GM19238 (cell line): ENCODE measurements at regions not wholly inside any gene's neighbourhood (a gene's known extent, or its start where the extent isn't known, plus 50 kb on each side); places are given as distances from the start of the nearest gene placed in this dataset.

Experiments
- DNase-seq: peaks from one replicate; pipeline ENCODE4 v3.0.0; 2011; ENCODE audit warnings: low spot score; ENCODE audit not compliant: insufficient read length

DNA sequence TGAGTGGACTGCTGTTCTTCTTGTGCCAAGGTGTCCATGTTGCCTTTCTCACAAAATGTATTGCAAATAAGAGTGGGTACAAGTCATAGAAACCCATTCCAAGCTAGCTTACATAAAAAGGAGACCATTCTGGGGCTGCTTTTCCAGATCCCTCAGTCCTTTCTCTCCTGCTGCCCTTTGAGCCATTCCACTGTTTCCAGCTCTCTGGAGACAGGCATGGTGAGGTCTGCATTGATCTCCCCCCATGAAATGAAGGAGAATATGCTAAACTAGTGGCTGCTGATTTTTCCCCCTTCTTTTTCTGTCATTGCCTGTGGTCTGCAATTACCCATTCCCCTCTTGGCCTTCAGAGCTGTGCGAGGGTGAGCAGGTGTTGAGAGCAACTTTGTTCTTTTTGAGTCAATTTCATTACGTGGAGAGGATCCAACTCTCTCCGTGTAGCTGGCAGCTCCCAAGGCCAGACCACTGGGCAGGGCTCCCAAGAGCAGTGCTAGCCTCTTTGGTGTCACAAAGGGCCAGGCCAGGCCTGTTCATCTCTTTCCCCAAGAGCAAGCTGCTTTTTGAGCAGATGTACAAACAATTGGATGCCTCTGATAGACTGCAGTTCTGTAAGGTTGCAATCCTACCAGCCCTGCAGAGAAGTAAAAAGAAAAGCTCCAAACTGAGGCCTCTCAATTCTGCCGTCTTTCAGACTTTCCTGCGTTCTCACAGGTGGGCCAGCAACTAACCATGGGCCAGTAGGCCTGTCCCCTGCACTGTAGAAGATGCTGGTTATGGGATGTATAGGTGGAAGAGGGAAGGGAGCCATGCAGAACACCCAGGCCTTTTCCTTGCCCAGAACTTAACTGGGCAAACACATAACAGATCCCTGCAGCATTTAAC lies 96.1 kb upstream of the ARMC2 start:
- DNase-seq: no peak

DNA sequence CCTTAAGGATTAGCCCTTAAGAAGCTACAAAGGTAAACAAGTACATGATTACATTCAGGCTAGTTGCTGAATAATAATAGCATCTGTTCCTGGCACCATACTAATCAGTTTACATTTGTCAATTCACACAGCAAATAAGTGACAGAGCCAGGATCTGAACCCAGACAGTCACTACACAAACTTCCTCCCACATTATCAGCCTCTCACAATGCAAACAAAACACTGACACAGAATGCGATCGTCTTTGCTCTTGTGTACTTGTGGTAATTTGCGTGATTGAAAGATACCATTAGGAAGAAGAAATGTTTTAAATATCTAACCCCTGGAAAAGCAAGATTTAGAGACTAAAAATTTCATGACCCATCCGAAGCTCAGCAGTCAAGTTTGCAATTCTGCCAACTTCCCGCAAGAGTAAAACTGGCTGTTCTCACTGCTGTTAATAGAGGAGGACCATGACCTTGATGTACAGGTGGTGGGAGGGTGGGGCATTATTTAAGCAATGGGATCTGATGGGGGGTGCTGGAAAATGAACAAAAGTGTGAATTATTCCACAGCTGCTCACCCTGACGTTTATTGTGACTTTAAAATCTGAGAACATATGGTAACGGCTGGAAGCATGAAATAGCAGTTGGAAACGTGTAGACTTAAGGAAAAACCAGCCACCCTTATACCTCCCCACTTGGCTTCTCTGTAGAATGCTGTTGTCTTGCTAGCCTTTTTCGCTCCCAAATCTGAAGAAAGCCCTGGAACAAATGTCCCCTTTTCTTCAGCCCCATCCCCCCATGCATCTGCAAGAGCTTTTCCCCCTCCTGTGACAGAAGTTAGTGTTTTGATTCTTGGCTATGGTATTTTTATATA lies 95.3 kb upstream of the ARMC2 start:
- no peak for DNase-seq

DNA sequence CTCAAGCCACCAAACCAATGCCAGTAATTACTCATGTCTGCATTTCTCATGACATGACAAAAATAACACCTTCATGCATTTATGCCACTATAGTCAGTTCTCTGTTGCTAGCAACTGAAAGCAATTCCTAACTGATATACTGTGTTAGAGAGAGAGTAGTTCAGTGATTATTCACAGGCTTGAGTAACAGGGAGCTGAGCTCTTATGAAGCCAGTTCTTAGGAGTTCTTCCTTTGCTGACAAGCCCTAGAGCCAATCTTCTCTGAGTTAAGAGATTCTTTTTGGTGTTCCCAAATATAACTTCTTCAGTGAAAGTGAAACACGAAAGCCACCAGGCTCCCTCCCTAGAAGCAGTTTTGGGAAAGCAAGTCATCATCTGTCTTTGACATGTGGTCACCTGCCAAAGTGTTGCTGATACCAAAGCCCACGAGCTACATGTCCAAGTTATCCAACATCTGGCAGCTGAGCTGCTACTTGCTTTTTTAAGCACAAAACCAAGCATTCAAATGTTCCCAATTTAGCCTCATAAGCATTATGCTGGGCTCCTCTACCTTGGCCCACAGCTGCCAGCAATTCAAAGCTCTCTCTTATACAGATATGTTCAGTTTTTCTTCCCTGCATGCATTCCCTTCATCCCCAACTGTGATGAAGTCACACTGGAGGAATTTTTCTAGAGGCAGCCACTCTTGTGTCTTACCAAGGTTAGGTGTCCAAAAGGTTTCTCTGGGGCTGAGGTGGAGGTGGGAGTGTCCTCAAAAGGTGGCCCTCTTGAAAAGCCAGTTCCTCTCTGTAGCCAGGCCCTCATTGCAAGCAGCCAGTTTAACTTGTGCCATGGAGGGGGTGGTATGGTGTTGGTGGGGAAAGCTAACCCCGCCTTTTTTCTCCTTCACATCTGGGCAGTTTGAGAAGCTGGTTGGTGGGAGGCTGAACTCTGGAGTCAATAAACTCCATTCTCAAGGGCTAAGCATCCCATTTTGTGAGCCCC lies 92.7 kb upstream of the ARMC2 start:
- no peak for DNase-seq

DNA sequence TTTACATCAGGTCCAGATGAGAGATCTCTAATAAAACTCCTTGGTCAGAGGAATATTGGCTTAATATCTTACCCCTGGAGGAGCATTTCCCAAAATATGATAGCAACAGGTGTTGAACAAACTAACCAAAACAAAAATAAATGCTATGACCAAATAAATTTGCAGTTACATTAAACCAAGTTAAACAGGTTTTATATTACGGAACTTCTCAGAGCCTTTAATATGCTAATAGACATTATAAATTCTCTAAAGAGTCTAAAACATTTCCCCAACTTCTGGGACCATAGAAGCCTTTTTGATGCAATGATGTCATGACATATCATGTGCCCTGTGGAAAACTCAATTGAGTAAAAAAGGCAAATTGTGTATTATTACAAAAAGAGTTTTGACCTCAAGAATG lies 90.9 kb upstream of the ARMC2 start:
- no peak for DNase-seq

DNA sequence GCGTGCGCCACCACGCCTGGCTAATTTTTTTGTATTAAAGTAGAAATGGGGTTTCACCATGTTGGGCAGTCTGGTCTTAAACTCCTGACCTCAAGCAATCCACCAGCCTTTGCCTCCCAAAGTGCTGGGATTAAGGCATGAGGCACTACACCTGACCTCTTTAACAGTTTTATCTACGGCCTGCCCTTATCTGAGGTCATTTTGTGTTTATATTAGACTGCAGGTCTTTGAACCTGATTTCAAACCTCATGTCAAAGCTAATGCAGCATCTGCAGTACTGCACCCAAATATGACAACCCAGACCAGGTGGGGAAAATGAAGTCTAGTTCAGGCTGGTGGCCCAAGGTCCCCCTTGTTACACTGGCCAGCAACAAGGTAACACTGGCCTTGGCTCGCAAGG lies 89.3 kb upstream of the ARMC2 start:
- no peak for DNase-seq

DNA sequence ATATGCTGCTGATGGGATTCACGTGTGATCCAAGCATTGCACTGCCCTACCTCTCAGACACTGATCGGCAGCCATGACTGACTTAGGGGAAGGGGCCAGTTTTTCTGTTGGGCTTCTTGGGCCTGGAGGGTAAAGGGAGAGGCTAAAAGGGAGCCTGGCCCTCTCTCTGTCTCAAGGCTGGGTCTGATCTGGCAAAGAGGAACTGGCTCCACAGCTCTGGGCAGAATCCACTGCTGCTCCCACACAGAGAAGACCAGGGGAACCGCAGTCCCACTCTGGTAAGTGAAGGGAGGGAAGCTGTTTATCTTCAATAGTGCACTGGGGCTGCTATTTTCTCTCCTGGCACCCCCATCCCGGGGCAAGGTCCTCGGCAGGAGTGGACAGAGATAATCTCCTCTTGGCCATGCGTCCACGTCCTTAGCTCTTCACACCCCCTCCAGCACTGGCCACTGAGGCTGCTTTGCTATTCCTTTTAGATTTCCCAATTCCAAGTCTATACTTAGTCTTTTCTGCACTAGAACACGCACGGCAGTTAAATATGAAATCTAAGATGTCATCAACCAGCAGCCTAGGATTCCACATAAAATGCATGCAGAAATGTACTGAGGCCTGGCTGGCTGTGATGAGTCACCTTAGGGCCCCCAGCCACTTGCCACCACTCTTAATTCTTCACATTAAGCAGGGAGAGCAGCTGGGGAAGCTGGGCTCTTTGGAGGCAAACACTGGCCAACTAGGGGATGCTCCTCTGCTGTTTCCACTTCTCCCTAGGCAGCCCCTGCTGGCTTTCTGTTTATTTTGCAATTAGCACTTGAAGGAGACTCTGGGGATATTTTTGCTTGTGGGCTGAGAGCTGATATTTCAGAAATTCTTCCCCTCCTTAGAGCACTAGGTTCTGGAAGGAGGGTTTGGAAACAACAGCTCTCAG lies 87.8 kb upstream of the ARMC2 start:
- DNase-seq: no peak

DNA sequence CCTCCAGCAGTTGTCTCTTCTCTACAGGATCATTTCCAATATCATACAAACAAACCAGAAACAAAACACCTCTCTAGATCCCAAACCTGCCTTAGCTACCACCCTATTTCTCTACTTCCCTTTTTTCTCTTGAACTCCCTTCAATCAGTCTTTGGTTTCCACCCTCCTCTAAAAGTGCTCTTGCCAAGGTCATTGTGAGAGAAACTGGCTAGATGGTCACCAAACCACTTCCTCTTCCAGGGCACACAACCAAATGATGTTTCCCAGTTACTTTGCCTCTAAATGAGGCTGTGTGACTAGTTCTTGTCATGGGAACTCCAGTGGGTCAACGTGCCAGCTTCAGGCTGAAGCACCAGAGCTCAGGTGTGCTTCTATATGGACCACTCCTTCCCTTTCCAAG lies 85.8 kb upstream of the ARMC2 start:
- no peak for DNase-seq

DNA sequence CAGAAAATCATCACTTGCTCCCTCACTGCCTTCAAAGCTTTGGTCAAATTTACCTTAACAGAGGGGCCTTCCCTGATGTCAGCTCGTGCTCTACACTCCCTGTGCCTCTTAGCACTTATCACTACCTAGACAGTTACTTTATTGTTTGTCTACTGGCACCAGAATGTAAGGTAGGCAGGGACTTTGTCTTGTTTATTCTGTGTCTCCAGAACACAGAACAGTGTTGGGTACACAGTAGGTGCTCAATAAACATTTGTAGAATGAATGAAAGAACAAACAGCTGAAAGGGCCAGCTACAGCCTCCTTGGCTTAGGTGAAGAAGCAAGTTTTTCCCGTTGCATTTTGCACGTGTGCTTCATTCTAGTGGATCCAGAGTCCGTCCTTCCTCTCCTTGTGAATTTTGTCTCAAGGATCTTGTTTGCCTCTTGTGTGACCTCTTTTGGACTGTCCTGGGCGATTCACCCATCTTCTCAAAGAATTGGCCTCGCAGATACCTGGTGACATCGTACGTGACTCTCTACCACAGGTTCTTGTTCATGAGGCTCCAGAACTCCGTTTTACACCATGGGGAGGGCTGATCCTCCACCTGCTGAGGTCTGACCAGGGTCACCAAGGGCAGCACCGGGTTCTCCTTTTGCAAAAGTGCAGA lies 84.2 kb upstream of the ARMC2 start:
- DNase-seq: no peak

DNA sequence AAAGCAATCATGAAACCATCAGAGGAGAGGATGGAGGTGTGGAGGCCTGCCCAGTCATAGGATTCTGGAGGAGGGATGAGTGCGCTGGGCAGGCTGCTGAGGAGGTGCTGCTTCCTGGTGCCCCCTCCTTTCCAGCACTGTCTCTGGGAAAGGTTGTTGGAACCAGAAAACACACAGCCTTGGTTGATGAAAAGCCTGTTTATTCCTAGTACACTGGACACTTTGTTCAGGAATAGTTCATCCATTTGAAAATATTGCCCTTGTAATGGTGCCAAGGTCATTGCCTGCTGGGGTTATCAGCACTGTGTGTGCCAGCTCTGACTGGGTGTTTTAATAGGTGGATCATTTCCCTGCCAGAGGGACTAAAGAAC lies 83.7 kb upstream of the ARMC2 start:
- DNase-seq: no peak

DNA sequence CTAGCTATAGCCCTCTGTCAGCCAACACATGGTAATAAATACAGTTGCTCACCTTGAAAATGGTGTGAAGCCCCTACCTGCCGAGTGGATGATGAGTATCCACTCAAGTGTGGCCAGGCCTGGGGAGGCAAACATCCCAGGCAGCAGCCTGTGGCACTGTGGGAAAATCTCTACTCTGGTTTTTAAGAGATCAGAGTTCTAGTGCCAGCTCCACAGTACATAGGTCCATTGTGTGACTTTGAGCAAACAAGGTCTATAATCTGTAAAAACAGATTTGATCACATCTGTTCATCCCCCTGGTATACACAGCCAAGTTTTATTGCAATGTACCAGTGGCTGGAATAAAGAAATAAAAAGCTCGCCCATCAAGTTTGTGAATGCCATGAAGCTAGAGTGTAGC lies 82.7 kb upstream of the ARMC2 start:
- no peak for DNase-seq

DNA sequence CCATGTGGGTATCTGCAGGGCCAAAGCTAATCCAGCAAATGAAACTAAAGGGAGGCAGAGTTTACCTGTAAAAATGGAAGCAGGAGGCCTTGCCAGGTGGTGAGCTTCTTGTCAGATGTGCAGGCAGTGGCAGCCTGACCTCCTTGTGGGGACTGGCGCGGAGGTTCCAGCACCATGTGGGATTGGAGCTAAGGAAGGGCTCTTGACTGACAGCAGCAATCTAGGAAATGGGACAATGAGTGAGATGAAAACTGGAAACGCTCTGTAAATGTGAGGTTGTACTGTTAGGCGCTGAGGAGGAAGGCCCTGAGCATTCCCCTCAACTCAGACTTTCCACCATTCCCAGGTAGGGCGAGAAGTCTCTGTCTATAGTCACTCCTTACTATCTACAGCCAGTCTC lies 81.8 kb upstream of the ARMC2 start:
- DNase-seq: no peak

DNA sequence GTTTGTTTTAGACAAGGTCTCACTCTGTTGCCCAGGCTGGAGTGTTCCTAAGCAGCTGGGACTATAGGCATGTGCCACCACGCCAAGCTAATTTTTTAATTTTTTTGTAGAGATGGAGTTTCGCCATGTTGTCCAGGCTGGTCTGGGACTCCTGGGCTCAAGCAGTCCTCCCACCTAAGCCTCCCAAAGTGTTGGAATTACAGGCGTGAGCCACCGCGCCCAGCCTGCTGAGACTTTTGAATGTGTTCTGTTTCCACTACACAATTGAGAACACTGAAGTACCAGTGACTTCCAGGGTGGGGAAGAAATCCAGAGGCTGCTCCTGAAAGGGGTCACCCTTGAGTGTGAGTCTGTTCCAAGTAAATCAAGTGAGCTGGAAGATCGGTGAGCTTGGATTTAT lies 81.3 kb upstream of the ARMC2 start:
- no peak for DNase-seq

DNA sequence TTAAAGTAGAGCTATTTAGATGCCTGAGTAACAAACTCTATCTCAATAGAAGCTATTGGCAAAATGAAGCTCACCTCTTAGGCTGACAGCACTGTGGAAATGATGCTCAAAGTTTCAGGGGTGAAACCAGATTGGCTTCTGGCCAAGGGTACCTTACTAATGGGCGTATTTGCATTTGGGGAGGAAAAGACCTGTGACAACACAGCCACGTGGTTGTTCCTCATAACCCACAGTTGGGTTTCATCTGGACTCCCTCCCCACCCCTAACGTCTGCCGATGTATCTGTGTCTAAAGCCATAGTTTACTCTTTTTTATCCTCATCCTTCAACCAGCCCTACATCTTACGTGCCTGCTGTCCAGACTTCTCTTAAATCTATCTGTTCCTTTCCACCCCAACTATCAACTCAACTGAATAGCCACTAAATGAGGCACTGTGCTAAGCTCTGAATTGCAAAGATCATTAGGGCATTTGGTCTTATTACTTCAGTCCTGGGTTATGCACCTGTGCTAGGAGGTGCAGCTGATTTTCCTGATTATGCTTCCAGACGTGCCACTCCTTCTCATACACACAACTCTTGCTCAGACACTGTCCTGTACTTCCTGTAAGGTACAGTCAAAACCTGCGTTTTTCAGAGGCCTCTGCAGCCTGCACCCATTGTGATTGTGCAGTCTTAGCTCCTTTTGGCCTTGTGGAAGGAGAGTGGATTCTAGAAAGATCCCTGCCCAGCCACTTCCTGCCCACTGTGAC lies 80.6 kb upstream of the ARMC2 start:
- DNase-seq: no peak

DNA sequence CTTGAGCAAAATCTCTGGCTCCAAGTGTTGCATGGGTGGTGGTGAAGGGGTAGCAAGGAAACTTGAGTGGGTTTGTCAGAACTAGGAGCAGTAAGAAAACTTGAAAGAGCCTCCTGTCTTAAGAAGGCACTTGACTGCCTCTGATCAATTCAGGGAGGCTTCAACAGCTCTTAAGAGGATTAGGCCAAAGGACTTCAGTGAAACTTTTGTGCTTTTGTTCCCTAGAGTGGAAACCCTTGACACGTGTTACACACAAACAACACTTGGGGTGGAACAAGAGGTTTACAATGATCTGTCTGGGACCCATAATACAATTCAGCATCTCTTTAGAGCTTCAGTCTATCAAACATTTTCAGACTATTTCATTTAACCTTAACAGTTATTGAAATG lies 80.1 kb upstream of the ARMC2 start:
- DNase-seq: no peak

DNA sequence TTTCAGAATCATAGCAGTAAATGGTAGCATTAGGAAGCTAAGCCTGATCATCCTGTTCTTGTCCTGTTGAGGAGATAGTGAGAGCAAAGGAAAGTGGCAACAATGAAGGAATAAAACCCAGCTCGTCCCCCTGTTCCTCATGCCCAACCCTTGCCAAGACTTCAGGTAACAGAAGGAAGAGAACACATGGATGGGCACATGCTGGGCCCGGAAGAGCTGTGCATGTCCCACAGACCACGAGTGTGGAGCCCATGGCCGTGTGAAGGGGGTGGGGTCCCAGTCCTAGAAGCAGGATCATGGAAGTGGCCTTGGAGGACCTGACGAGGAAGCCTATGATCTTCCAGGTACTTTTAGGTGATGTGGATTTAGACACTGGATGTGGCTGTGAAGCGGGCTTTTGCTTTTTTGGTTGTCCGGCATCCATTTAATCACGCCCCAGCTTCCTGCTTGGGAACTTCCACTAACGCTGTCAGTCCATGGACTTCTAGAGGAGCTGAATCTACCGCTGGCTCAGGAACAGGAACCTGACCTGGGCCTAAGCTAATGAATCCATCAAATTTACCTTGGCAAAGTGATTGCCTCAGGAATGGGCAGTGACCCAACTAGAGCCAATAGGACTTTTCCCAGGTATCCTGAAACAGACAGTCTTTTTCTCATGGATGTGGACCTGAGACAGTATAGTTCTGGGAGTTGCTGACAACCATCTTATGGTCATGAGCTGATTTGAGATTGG lies 79.3 kb upstream of the ARMC2 start:
- no peak for DNase-seq

DNA sequence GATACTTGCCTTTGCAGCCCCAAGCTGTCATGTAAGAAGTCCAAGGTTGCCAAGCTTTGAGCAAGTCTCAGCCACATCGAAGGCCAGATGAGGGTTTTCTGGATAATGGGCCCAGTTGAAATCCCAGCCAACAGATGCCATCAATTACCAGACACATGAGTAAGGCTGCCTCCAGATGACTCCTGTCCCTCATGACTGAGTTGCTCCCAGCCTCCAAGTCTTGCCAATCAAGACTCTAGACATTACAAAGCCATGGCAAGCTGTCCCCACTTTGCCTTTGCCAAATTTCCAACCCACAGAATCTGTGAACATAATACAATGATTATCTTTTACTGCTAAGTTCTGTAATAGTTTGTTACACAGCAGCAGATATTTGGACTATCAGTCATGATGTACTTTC lies 76.8 kb upstream of the ARMC2 start:
- no peak for DNase-seq

DNA sequence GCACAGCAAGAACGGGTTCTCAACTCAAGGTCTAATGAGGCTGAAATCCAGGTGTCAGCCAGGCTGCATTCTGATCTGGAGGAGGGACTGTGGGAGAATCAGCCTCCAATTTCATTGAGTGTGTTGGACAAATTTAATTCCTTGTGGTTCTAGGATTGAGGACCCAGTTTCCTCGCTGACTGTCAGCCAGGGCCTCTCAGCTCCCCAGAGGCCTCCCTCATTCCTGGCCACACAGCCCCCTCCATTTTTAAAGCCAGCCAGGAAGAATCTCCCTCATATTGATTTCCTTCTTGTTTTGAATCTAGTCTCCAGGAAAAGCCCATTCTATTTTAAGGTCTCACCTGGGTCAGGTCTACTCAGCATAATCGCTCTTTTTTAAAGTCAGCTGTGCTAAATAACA lies 73.7 kb upstream of the ARMC2 start:
- no peak for DNase-seq

DNA sequence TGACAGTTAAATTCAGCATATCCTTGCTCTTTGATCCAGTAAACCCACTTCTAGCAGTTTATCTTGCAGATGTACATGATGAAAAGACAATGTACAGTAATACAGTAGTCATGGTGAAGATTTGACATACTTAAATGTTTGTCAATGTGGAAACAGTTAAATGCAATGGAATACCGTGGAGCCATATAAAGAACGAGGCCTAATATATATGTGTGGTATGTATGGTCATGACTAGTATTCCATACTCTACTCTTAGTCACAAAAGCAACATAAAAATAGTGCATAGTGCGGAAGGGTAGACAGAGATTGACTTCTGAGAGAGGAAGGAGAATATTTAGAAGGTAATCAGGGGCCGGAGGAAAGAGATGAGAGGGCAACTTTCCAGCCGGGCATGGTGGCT lies 70.7 kb upstream of the ARMC2 start:
- no peak for DNase-seq
